ENCODE measurements at regions not wholly inside any gene's neighbourhood (a gene's known extent, or its start where the extent isn't known, plus 50 kb on each side); places are given as distances from the start of the nearest gene placed in this dataset.

DNA sequence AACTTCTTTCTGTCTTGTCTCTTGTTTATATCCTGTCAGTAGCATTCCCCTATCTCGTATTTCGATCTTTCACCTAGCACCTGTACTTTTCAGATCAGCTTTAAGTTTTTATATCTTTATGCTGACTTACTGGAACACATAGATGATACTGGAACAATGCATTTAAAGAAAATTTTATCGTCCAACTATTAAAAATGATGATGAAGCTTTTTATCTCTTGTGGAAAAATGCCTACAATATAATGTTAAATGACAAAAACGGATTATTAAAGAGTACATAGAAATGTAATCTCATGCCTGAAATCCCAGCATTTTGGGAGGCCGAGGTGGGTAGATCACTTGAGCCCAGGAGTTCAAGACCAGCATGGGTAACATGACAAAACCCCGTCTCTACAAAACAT, 139.5 kb downstream of the ZPLD1 start:
- Histone ChIP-seq H3K4me1 (ENCODE audit: insufficient read depth, insufficient read length) (no peaks in the 10 kb centered on the region), H3K4me3 (ENCODE audit: insufficient read length, low read depth) (no peak overlapping the region), H3K36me3 (ENCODE audit: insufficient read depth, insufficient read length, low read length) (no peaks in the 10 kb centered on the region), H3K9ac (ENCODE audit: insufficient read length, low read depth) (no peak overlapping the region), H3K27me3 (ENCODE audit: insufficient read depth, insufficient read length) (no peaks in the 10 kb centered on the region), H3K9me3 (ENCODE audit: insufficient read depth, low read length) (no peaks in the 10 kb centered on the region)
- DNase-seq (ENCODE audit: low read depth, low spot score) = no peak
- TF ChIP-seq YY1 (IDR thresholded peaks at IDR 0.05; ENCODE audit: insufficient read depth, insufficient read length) (no peak), SUZ12 (IDR thresholded peaks at IDR 0.05; ENCODE audit: extremely low read depth, insufficient read depth, insufficient read length) (no peak), ZNF274 (IDR thresholded peaks at IDR 0.05; ENCODE audit: low read depth, low read length) (no peak)

DNA sequence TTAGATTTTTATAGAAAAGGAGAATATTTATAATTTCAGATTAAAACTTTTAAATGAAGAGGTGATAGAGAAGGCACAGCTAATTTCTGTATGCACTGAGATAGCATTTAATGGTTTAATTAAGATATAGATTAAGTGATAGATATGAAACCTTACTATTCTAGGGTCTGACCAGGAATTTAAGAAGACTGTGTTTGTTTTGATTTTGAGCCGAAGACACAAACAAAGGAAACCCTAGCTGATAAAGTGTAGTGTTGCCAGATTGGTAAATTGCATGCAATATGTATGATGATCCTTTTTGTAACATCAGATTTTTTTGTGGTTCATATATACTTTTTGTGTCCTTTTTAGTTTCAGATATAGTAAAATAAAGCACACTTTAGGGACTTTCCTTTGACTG, 141.8 kb downstream of the ZPLD1 start:
- no peak overlapping the region for H3K4me3 ChIP-seq (ENCODE audit: insufficient read length, low read depth)
- H3K36me3 ChIP-seq (ENCODE audit: insufficient read depth, insufficient read length, low read length) = no peaks in the 10 kb centered on the region
- H3K9me3 ChIP-seq (ENCODE audit: insufficient read depth, low read length) = no peaks in the 10 kb centered on the region
- H3K27me3 ChIP-seq (ENCODE audit: insufficient read depth, insufficient read length) = no peaks in the 10 kb centered on the region
- H3K9ac ChIP-seq (ENCODE audit: insufficient read length, low read depth) = no peak overlapping the region
- TF ChIP-seq ZNF274 (IDR thresholded peaks at IDR 0.05; ENCODE audit: low read depth, low read length) = no peak
- DNase-seq (ENCODE audit: low read depth, low spot score) = no peak
- H3K4me1 ChIP-seq (ENCODE audit: insufficient read depth, insufficient read length) = no peaks in the 10 kb centered on the region

DNA sequence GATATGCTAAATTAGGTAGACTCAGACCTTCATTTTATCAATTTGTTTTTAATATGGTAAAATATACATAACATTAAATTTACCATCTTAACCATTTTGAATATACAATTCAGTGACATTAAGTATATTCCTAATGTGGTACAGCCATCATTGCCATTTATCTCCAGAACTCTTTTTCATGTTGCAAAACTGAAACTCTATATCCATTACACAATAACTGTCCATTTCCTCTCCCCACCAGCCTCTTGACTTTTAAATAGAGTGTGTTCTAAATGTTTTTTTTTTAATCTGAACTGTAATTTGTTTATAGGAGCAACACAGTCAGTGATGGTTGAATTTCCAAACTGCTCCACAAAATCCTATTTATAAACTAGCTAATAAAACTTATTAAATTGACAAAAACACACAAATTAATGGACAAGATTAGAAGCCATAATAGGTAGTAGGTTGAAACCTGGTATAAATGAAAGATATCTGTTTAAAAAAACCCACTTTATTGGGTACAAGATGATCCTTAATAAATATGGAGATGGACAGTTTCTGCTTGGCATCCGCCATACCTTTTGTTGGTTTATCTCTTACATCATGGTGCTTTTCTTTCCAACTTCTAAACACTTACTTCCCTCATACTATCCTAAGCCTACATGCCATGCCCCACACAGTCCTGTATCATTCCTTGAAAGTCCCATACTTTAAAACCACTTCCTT, 142.4 kb downstream of the ZPLD1 start:
- no peaks in the 10 kb centered on the region for H3K9me3 ChIP-seq (ENCODE audit: insufficient read depth, low read length)
- DNase-seq (ENCODE audit: low read depth, low spot score) = no peak

DNA sequence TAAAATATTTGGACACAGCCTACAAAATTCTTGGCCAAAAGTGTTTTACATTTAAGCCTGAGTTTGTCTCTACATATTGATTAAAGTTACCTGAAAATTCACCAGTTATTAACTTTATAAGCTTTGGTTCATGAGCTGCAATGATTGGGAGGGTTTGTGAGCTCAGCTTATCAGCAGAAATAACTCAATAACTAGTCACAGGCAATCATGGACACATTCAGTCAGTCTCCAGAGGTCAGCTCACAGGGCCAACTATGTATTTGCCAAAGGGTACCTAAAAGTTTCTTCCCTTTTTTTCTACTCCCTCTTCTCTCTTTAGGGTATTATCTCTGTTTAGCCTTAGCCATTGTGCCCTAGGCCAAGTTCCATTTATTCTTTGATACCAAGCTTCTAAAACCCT, 145.9 kb downstream of the ZPLD1 start:
- Histone ChIP-seq H3K9me3 (ENCODE audit: insufficient read depth, low read length) (no peaks in the 10 kb centered on the region), H3K36me3 (ENCODE audit: insufficient read depth, insufficient read length, low read length) (no peaks in the 10 kb centered on the region), H3K4me3 (ENCODE audit: insufficient read length, low read depth) (no peak overlapping the region), H3K9ac (ENCODE audit: insufficient read length, low read depth) (no peak overlapping the region), H3K4me1 (ENCODE audit: insufficient read depth, insufficient read length) (no peaks in the 10 kb centered on the region), H3K27me3 (ENCODE audit: insufficient read depth, insufficient read length) (no peaks in the 10 kb centered on the region)
- TF ChIP-seq YY1 (IDR thresholded peaks at IDR 0.05; ENCODE audit: insufficient read depth, insufficient read length) = no peak
- TF ChIP-seq ZNF274 (IDR thresholded peaks at IDR 0.05; ENCODE audit: low read depth, low read length) = no peak
- no peak for TF ChIP-seq SUZ12 (IDR thresholded peaks at IDR 0.05; ENCODE audit: extremely low read depth, insufficient read depth, insufficient read length)
- no peak for DNase-seq (ENCODE audit: low read depth, low spot score)

More for the DNA sequence above, 142.4 kb downstream of the ZPLD1 start:
- no peaks in the 10 kb centered on the region for H3K27me3 ChIP-seq (ENCODE audit: insufficient read depth, insufficient read length)
- no peak for TF ChIP-seq YY1 (IDR thresholded peaks at IDR 0.05; ENCODE audit: insufficient read depth, insufficient read length)
- TF ChIP-seq SUZ12 (IDR thresholded peaks at IDR 0.05; ENCODE audit: extremely low read depth, insufficient read depth, insufficient read length) = no peak
- no peak for TF ChIP-seq ZNF274 (IDR thresholded peaks at IDR 0.05; ENCODE audit: low read depth, low read length)
- H3K36me3 ChIP-seq (ENCODE audit: insufficient read depth, insufficient read length, low read length) = no peaks in the 10 kb centered on the region
- no peaks in the 10 kb centered on the region for H3K4me1 ChIP-seq (ENCODE audit: insufficient read depth, insufficient read length)
- no peak overlapping the region for H3K9ac ChIP-seq (ENCODE audit: insufficient read length, low read depth)
- H3K4me3 ChIP-seq (ENCODE audit: insufficient read length, low read depth) = no peak overlapping the region

DNA sequence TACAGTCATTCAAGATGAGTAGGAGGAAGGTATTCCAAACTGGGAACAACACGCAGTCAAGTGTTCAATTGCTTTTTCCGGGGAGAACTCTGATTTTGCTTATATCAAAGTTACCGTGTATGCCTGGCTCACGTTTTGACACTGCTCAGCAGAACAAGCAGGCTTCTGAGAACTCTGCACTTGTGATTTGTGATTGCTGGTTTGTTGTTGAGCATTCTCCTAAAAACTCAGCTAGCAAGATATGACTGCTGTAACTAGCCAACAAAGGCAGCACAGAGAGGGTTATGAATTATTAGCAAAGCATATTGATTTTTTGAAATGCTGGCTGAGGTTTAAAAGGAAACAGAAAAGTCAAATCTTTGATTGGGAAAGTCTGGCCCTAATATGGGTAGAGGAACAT, 151.7 kb downstream of the ZPLD1 start:
- no peaks in the 10 kb centered on the region for H3K4me1 ChIP-seq (ENCODE audit: insufficient read depth, insufficient read length)
- H3K9me3 ChIP-seq (ENCODE audit: insufficient read depth, low read length) = no peaks in the 10 kb centered on the region
- H3K27me3 ChIP-seq (ENCODE audit: insufficient read depth, insufficient read length) = no peaks in the 10 kb centered on the region
- no peak overlapping the region for H3K4me3 ChIP-seq (ENCODE audit: insufficient read length, low read depth)
- no peak overlapping the region for H3K9ac ChIP-seq (ENCODE audit: insufficient read length, low read depth)
- TF ChIP-seq SUZ12 (IDR thresholded peaks at IDR 0.05; ENCODE audit: extremely low read depth, insufficient read depth, insufficient read length) (no peak), ZNF274 (IDR thresholded peaks at IDR 0.05; ENCODE audit: low read depth, low read length) (no peak), YY1 (IDR thresholded peaks at IDR 0.05; ENCODE audit: insufficient read depth, insufficient read length) (no peak)
- H3K36me3 ChIP-seq (ENCODE audit: insufficient read depth, insufficient read length, low read length) = no peaks in the 10 kb centered on the region
- DNase-seq (ENCODE audit: low read depth, low spot score) = no peak

DNA sequence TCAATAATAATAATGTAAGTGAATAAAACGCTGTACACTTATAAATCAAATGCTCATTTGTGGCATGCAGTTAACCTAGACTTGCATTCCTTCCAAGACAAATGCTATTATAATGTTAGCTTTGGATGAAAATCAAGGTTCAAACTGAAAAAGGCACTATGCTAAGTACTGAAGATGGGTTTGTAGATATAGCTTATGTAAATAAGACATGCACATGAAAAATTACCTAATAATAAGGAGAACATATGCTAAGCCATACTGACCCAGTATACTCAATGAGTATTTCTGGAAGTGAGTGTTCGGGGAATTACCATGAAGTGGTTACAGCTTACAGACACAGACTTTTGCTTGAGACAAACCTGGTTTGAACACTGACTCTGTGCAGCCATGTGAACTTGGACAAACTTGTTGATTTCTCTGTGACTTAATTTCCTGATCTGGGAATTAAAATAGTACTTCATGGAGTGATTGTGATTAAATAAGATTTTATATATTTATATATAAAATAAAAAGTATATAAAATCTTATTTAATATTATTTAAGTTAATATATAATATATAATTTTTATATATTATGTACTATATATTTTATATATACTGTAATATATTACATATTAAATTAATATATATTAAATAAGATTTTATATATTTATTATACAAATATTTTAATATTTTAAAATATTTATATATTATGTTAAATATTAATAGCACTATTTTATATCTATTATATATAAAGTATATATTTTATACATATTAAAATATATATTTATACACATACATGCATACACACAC, 159.2 kb downstream of the ZPLD1 start:
- Histone ChIP-seq H3K4me1 (ENCODE audit: insufficient read depth, insufficient read length) (no peaks in the 10 kb centered on the region), H3K36me3 (ENCODE audit: insufficient read depth, insufficient read length, low read length) (no peaks in the 10 kb centered on the region), H3K4me3 (ENCODE audit: insufficient read length, low read depth) (no peak overlapping the region), H3K27me3 (ENCODE audit: insufficient read depth, insufficient read length) (no peaks in the 10 kb centered on the region), H3K9me3 (ENCODE audit: insufficient read depth, low read length) (no peaks in the 10 kb centered on the region), H3K9ac (ENCODE audit: insufficient read length, low read depth) (no peak overlapping the region)
- TF ChIP-seq YY1 (IDR thresholded peaks at IDR 0.05; ENCODE audit: insufficient read depth, insufficient read length) (no peak), ZNF274 (IDR thresholded peaks at IDR 0.05; ENCODE audit: low read depth, low read length) (no peak), SUZ12 (IDR thresholded peaks at IDR 0.05; ENCODE audit: extremely low read depth, insufficient read depth, insufficient read length) (no peak)
- no peak for DNase-seq (ENCODE audit: low read depth, low spot score)

DNA sequence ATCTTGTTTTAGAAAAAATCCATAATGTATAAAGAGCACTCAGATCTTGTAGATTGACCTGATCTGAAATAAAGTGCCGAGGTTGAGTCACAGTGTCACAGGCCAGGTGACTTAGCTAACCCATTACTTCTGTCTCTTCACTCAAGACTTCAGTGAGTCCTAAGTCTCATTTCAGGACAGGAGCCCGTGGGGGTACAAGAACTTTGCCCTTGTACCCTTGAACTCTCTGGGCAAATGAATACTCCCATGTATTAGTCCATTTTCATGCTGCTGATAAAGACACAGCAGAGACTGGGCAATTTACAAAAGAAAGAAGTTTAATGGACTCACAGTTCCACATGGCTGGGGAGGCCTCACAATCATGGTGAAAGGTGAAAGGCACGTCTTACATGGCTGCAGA, 160.2 kb downstream of the ZPLD1 start:
- Histone ChIP-seq H3K36me3 (ENCODE audit: insufficient read depth, insufficient read length, low read length) (no peaks in the 10 kb centered on the region), H3K4me3 (ENCODE audit: insufficient read length, low read depth) (no peak overlapping the region), H3K9ac (ENCODE audit: insufficient read length, low read depth) (no peak overlapping the region), H3K9me3 (ENCODE audit: insufficient read depth, low read length) (no peaks in the 10 kb centered on the region), H3K4me1 (ENCODE audit: insufficient read depth, insufficient read length) (no peaks in the 10 kb centered on the region), H3K27me3 (ENCODE audit: insufficient read depth, insufficient read length) (no peaks in the 10 kb centered on the region)
- DNase-seq (ENCODE audit: low read depth, low spot score) = no peak
- TF ChIP-seq ZNF274 (IDR thresholded peaks at IDR 0.05; ENCODE audit: low read depth, low read length) (no peak), SUZ12 (IDR thresholded peaks at IDR 0.05; ENCODE audit: extremely low read depth, insufficient read depth, insufficient read length) (no peak), YY1 (IDR thresholded peaks at IDR 0.05; ENCODE audit: insufficient read depth, insufficient read length) (no peak)
